SU-DHL-6 (cell line): ENCODE measurements at regions not wholly inside any gene's neighbourhood (a gene's known extent, or its start where the extent isn't known, plus 50 kb on each side); places are given as distances from the start of the nearest gene placed in this dataset.
"Not testable (repeated sequence)": the region's sequence is repeated elsewhere in the genome, so short reads cannot be mapped to it uniquely, and the experiment has no call there.

Experiments used
- H2AFZ ChIP-seq: fragments of 200-600 bp; sonication (generic); 2 replicates; pipeline ENCODE4 v1.6.1; 2014; ENCODE audit warnings: low read depth, mild to moderate bottlenecking, moderate library complexity, mixed read lengths, antibody characterized with exemption, low read length; ENCODE audit not compliant: severe bottlenecking
- H3F3A ChIP-seq: fragments of 200-600 bp; shearing (Covaris generic); 2 replicates; pipeline ENCODE4 v1.6.0; 2016; ENCODE audit warnings: antibody characterized with exemption, mild to moderate bottlenecking; ENCODE audit not compliant: insufficient read depth
- H3K27ac ChIP-seq: fragments of 200-600 bp; sonication (generic); 2 replicates; pipeline ENCODE4 v1.5.1; 2016; ENCODE audit warnings: low read depth, mild to moderate bottlenecking, low read length, moderate library complexity, mixed read lengths
- H3K27me3 ChIP-seq: fragments of 200-600 bp; sonication (generic), shearing (Covaris generic); 2 replicates; pipeline ENCODE4 v1.6.0; 2014; ENCODE audit warnings: mild to moderate bottlenecking, low read length
- H3K36me3 ChIP-seq: fragments of 200-600 bp; sonication (generic); 2 replicates; pipeline ENCODE4 v1.6.1; 2014; ENCODE audit warnings: mild to moderate bottlenecking, low read length, mixed read lengths
- H3K4me2 ChIP-seq: fragments of 300-600, 200-600 bp; shearing (Covaris generic), sonication (generic); 2 replicates; pipeline ENCODE4 v1.6.0; 2014; ENCODE audit warnings: low read length, low read depth, mild to moderate bottlenecking; ENCODE audit not compliant: poor library complexity, severe bottlenecking
- H3K4me3 ChIP-seq: fragments of 200-600 bp; sonication (generic); 2 replicates; pipeline ENCODE4 v1.5.1; 2014; ENCODE audit warnings: antibody characterized with exemption, low read length, mild to moderate bottlenecking, mixed read lengths; ENCODE audit not compliant: insufficient read depth, poor library complexity, severe bottlenecking
- H3K79me2 ChIP-seq: fragments of 200-600 bp; sonication (generic); 2 replicates; pipeline ENCODE4 v1.6.1; 2014; ENCODE audit warnings: mild to moderate bottlenecking, low read length, moderate library complexity; ENCODE audit not compliant: insufficient read depth
- H3K9ac ChIP-seq: fragments of 200-600 bp; sonication (generic); 2 replicates; pipeline ENCODE4 v1.7.0; 2014; ENCODE audit warnings: mild to moderate bottlenecking, low read length
- H3K9me2 ChIP-seq: fragments of 200-600 bp; sonication (generic); replicated peaks from 2 replicates; pipeline ENCODE4 v1.6.1; 2014; ENCODE audit warnings: low read length; ENCODE audit not compliant: insufficient read depth
- H3K9me3 ChIP-seq: fragments of 200-600 bp; sonication (generic); 2 replicates; pipeline ENCODE4 v1.6.1; 2014; ENCODE audit warnings: low read length, mixed read lengths; ENCODE audit not compliant: insufficient read depth
- H4K20me1 ChIP-seq: fragments of 200-600 bp; sonication (generic); 2 replicates; pipeline ENCODE4 v1.6.1; 2014; ENCODE audit warnings: low read depth, mild to moderate bottlenecking, antibody characterized with exemption, low read length, moderate library complexity, mixed read lengths
- EZH2phosphoT487 ChIP-seq: fragments of 200-600 bp; sonication (generic), shearing (Covaris generic); conservative IDR thresholded peaks from 2 replicates; pipeline ENCODE4 v1.6.1; 2018; ENCODE audit warnings: mild to moderate bottlenecking, antibody characterized with exemption, low read length, moderate library complexity, mixed read lengths
- TF ChIP-seq, protein P1 (sequence below): fragments of 200-600 bp; sonication (generic); IDR thresholded peaks from one replicate; pipeline ENCODE4 v1.5.1; 2017; ENCODE audit warnings: antibody characterized with exemption, mild to moderate bottlenecking, low read length, moderate library complexity; ENCODE audit not compliant: insufficient read depth, poor library complexity, severe bottlenecking

DNA sequence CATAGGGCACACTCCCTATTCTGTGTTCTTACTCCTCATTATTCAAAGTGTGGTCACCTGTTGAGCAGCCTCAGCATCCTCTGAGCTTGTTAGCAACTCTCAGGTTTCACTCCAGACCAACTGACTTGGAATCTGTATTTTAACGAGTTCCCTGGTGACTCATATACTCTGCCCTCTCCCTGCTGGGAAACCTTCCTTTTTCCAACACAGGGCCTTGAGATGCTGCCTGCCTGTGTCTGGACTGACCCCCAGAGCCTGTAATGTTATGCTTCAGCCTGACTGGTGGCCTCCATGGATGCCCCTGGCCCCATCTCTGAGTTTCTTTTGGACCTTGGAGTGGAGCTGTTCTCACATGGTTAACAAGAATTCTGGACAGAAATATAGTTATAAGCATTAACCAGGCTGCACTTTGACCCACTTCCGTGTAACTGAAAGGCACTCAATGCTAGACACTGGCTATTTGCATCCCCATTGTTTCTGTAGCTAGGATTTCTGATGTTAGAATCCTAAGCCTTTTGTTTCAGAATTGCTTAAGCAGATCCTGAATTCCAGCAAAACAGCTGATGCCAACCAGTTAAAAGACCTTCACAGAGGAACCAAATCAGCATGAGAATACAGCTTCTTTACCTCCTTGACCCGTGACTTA lies 262.6 kb downstream of the STIM2 start:
- no peak for TF ChIP-seq EZH2phosphoT487
- TF ChIP-seq, protein P1, sequence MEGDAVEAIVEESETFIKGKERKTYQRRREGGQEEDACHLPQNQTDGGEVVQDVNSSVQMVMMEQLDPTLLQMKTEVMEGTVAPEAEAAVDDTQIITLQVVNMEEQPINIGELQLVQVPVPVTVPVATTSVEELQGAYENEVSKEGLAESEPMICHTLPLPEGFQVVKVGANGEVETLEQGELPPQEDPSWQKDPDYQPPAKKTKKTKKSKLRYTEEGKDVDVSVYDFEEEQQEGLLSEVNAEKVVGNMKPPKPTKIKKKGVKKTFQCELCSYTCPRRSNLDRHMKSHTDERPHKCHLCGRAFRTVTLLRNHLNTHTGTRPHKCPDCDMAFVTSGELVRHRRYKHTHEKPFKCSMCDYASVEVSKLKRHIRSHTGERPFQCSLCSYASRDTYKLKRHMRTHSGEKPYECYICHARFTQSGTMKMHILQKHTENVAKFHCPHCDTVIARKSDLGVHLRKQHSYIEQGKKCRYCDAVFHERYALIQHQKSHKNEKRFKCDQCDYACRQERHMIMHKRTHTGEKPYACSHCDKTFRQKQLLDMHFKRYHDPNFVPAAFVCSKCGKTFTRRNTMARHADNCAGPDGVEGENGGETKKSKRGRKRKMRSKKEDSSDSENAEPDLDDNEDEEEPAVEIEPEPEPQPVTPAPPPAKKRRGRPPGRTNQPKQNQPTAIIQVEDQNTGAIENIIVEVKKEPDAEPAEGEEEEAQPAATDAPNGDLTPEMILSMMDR = no peak
- no peaks in the 10 kb centered on the region for H3F3A ChIP-seq
- H3K9me2 ChIP-seq = no peaks in the 10 kb centered on the region
- H3K9ac ChIP-seq = no peak overlapping the region
- H4K20me1 ChIP-seq = no peaks in the 10 kb centered on the region
- H3K27me3 ChIP-seq = no peaks in the 10 kb centered on the region
- no peak overlapping the region for H2AFZ ChIP-seq
- H3K79me2 ChIP-seq = no peaks in the 10 kb centered on the region
- no peaks in the 10 kb centered on the region for H3K9me3 ChIP-seq
- H3K36me3 ChIP-seq = no peaks in the 10 kb centered on the region
- H3K27ac ChIP-seq = no peak overlapping the region
- H3K4me2 ChIP-seq = no peak overlapping the region
- H3K4me3 ChIP-seq = no peak overlapping the region

DNA sequence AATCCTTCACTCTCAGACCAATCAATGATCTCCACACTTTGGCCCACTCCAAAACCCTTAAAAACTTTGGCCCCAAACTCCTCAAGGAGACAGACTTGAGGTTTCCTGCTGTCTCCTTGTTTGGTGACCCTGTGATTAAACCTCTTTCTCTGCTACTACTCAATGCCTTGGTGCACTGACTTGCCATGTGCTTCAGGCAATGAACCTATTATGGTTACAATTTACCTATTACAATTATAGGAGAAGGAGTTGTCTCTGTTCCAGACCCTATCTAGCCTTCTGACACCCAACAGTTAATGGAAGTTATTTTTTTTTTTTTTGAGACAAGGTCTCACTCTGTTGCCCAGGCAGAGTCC lies 263.1 kb downstream of the STIM2 start:
- H3K4me2 ChIP-seq = no peak overlapping the region
- no peak overlapping the region for H3K4me3 ChIP-seq
- no peaks in the 10 kb centered on the region for H3F3A ChIP-seq
- no peak overlapping the region for H3K9ac ChIP-seq
- no peaks in the 10 kb centered on the region for H3K79me2 ChIP-seq
- H3K27ac ChIP-seq = no peak overlapping the region
- no peaks in the 10 kb centered on the region for H3K27me3 ChIP-seq
- TF ChIP-seq, protein P1 = no peak
- no peak for TF ChIP-seq EZH2phosphoT487
- no peak overlapping the region for H2AFZ ChIP-seq
- no peaks in the 10 kb centered on the region for H3K36me3 ChIP-seq
- H4K20me1 ChIP-seq = no peaks in the 10 kb centered on the region
- no peaks in the 10 kb centered on the region for H3K9me2 ChIP-seq
- no peaks in the 10 kb centered on the region for H3K9me3 ChIP-seq

DNA sequence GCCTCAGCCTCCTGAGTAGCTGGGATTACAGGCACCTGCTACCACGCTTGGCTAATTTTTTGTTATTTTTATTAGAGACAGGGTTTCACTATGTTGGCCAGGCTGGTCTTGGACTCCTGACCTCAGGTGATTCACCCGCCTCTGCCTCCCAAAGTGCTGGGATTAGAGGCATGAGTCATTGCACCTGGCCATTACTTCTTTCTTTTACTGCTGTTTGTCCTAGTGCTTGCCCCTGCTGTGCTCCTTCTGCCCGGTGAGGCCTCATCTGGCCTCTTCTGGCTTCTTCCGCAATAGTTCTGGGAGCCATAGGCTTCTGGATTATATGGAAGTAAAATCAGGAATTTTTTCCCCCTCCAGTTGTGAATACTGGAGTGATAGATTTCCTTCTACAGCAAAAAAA lies 266.3 kb downstream of the STIM2 start:
- H3K36me3 ChIP-seq, H3K9me2 ChIP-seq, H3F3A ChIP-seq, H3K4me3 ChIP-seq, H3K9me3 ChIP-seq, H4K20me1 ChIP-seq, H3K27ac ChIP-seq, H3K4me2 ChIP-seq, H3K9ac ChIP-seq, H3K27me3 ChIP-seq, H2AFZ ChIP-seq, H3K79me2 ChIP-seq: not testable (repeated sequence)

DNA sequence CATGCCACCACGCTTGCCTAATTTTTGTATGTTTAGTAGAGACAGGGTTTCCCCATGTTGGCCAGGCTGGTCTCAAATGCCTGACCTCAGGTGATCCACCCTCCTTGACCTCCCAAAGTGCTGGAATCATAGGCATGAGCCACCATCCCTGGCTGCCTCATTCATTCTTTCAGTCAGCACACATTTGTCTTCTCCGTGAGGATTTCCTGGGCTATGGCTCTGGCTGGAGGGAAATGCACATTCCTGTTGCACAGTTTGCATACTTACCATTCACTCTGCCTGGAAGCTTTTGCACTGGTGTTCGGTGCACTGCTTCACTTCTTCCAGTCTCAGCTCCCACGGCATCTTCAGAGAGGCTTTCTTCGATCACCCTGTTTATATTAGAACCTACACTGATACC lies 267.8 kb downstream of the STIM2 start:
- H3F3A ChIP-seq = no peaks in the 10 kb centered on the region
- H3K9me3 ChIP-seq = no peaks in the 10 kb centered on the region; the same call in 1 of the 2 replicates
- no peaks in the 10 kb centered on the region for H3K36me3 ChIP-seq
- no peak overlapping the region for H3K27ac ChIP-seq
- H3K9me2 ChIP-seq = no peaks in the 10 kb centered on the region
- H3K4me2 ChIP-seq = no peak overlapping the region
- H2AFZ ChIP-seq = no peak overlapping the region
- H3K9ac ChIP-seq = no peak overlapping the region
- H3K27me3 ChIP-seq = no peaks in the 10 kb centered on the region
- TF ChIP-seq, protein P1 = no peak
- TF ChIP-seq EZH2phosphoT487 = no peak
- H3K4me3 ChIP-seq = no peak overlapping the region
- H4K20me1 ChIP-seq = no peaks in the 10 kb centered on the region
- H3K79me2 ChIP-seq = no peaks in the 10 kb centered on the region
